Loucy (cell line): ENCODE measurements at regions not wholly inside any gene's neighbourhood (a gene's known extent, or its start where the extent isn't known, plus 50 kb on each side); places are given as distances from the start of the nearest gene placed in this dataset.
"Not testable (repeated sequence)": the region's sequence is repeated elsewhere in the genome, so short reads cannot be mapped to it uniquely, and the experiment has no call there.

ENCODE experiments used
- H2AFZ ChIP-seq: fragments of 200-600 bp; sonication (generic); 2 replicates; pipeline ENCODE4 v1.6.0; 2016; ENCODE audit warnings: antibody characterized with exemption, mild to moderate bottlenecking, low read length, moderate library complexity
- H3F3A ChIP-seq: fragments of 200-600 bp; 2 replicates; pipeline ENCODE4 v1.6.0; 2016; ENCODE audit warnings: antibody characterized with exemption, low read depth, mild to moderate bottlenecking
- H3K27me3 ChIP-seq: fragments of 200-600 bp; sonication (generic); 2 replicates; pipeline ENCODE4 v1.6.1; 2014; ENCODE audit warnings: low read length, mild to moderate bottlenecking; ENCODE audit not compliant: insufficient read depth, poor library complexity, severe bottlenecking
- H3K36me3 ChIP-seq: fragments of 200-600 bp; sonication (generic); 2 replicates; pipeline ENCODE4 v1.6.1; 2016; ENCODE audit warnings: low read length; ENCODE audit not compliant: insufficient read depth
- H3K4me1 ChIP-seq: fragments of 200-600 bp; sonication (generic); 2 replicates; pipeline ENCODE4 v1.5.1; 2014; ENCODE audit warnings: low read length, mild to moderate bottlenecking; ENCODE audit not compliant: insufficient read depth, poor library complexity, severe bottlenecking
- H3K4me2 ChIP-seq: fragments of 200-600 bp; sonication (generic); 2 replicates; pipeline ENCODE4 v1.6.0; 2014; ENCODE audit warnings: antibody characterized with exemption, low read length, low read depth, mild to moderate bottlenecking; ENCODE audit not compliant: poor library complexity, severe bottlenecking
- H3K4me3 ChIP-seq: fragments of 200-600 bp; sonication (generic); 2 replicates; pipeline ENCODE4 v1.5.1; 2014; ENCODE audit warnings: low read length, mild to moderate bottlenecking, mixed read lengths; ENCODE audit not compliant: poor library complexity, severe bottlenecking
- H3K79me2 ChIP-seq: fragments of 200-600 bp; sonication (generic); 2 replicates; pipeline ENCODE4 v1.6.1; 2014; ENCODE audit warnings: low read length; ENCODE audit not compliant: insufficient read depth
- H3K9ac ChIP-seq: fragments of 200-600 bp; sonication (generic); 2 replicates; pipeline ENCODE4 v1.6.0; 2014; ENCODE audit warnings: mild to moderate bottlenecking, low read depth, low read length, moderate library complexity; ENCODE audit not compliant: poor library complexity, severe bottlenecking
- H3K9me2 ChIP-seq: fragments of 200-600 bp; sonication (generic); replicated peaks from 2 replicates; pipeline ENCODE4 v1.6.1; 2016; ENCODE audit warnings: low read depth, low read length, mixed read lengths
- H3K9me3 ChIP-seq: fragments of 200-600 bp; sonication (generic); 2 replicates; pipeline ENCODE4 v1.6.1; 2014; ENCODE audit warnings: mild to moderate bottlenecking, antibody characterized with exemption, low read length, low read depth; ENCODE audit not compliant: insufficient read depth
- H4K20me1 ChIP-seq: fragments of 200-600 bp; sonication (generic); 2 replicates; pipeline ENCODE4 v1.6.0; 2014; ENCODE audit warnings: antibody characterized with exemption, low read length, mild to moderate bottlenecking; ENCODE audit not compliant: insufficient read depth, poor library complexity, severe bottlenecking

DNA sequence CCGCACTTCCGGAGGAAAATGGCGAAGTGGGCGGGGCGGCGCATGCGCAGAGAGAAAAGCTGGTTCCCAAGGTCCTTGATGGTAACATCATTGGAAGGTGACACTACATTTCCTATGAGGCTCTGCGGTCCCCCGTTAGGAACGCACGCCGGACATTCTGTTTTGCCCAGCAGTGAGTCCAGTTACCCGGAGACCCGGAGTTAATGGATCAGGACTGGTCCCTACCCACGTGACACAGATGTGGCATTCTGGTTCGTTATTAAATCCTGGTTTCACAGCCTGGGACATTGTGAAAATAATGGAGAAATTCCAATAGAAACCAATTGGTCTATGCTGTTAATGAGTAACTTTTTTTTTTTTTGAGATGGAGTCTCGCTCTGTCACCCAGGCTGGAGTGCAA is 1391.6 kb upstream of the TPTE start:
- H3K36me3 ChIP-seq, H3K4me1 ChIP-seq, H3K9me2 ChIP-seq, H3F3A ChIP-seq, H3K4me3 ChIP-seq, H3K9ac ChIP-seq, H2AFZ ChIP-seq, H3K27me3 ChIP-seq, H4K20me1 ChIP-seq, H3K9me3 ChIP-seq, H3K4me2 ChIP-seq, H3K79me2 ChIP-seq: not testable (repeated sequence)

DNA sequence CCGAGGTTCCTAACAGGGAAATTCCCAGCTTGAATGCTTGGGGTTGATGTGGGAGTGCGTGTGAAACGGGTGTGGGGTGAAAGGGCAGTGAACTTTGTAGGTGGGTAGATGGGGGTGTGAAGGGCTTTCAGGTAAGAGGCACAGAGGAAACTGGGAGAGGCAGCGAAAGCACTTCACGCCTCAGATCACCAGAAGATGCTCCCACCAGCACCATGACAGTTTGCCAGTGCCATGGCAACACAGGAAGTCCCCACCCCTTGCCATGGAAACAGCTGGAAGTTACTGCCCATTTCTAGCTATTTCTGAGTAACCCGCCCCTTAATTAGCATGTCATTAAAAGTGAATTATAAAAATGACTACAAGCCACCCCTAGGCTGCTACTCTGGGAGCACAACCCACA is 1390.6 kb upstream of the TPTE start:
- H3K36me3 ChIP-seq, H3K4me1 ChIP-seq, H4K20me1 ChIP-seq, H3K9me3 ChIP-seq, H3K4me3 ChIP-seq, H3K9me2 ChIP-seq, H3K4me2 ChIP-seq, H3K79me2 ChIP-seq, H2AFZ ChIP-seq, H3K9ac ChIP-seq, H3K27me3 ChIP-seq, H3F3A ChIP-seq: not testable (repeated sequence)
